WTC11 (cell line): ENCODE measurements at regions not wholly inside any gene's neighbourhood (a gene's known extent, or its start where the extent isn't known, plus 50 kb on each side); places are given as distances from the start of the nearest gene placed in this dataset.

Experiments used
- ATAC-seq: fragments of 200-7000 bp; cut with Tn5 transposase; 2 replicates; pipeline ENCODE4 v1.10.0; 2021; ENCODE audit warnings: mild to moderate bottlenecking, moderate library complexity
- CTCF ChIA-PET: fragments of 300-600 bp; sonication (Branson Sonifier 250); formaldehyde crosslinking; loops from one replicate; lab custom pipeline; 2021; ENCODE audit warnings: antibody characterized with exemption; lab: Charles Lee
- POLR2A ChIA-PET: fragments of 350-600 bp; sonication (Branson Sonifier 250); formaldehyde crosslinking; loops from one replicate; lab custom pipeline; 2021; ENCODE audit warnings: antibody characterized with exemption; lab: Charles Lee
- DNase-seq: peaks from one replicate; pipeline ENCODE4 v3.0.0; 2021; ENCODE audit warnings: low spot score
- H3K27ac Mint-ChIP-seq: 2 replicates; pipeline ENCODE4 v1.8.0; 2021; ENCODE audit warnings: mixed read lengths
- H3K27me3 Mint-ChIP-seq: 2 replicates; pipeline ENCODE4 v1.8.0; 2021; ENCODE audit warnings: low read depth, mild to moderate bottlenecking, moderate library complexity, mixed read lengths
- H3K36me3 Mint-ChIP-seq: 2 replicates; pipeline ENCODE4 v1.8.0; 2021; ENCODE audit warnings: mixed read lengths
- H3K4me1 Mint-ChIP-seq: 2 replicates; pipeline ENCODE4 v1.8.0; 2022; ENCODE audit warnings: mixed read lengths
- H3K4me3 Mint-ChIP-seq: 2 replicates; pipeline ENCODE4 v1.8.0; 2021; ENCODE audit warnings: mild to moderate bottlenecking, moderate library complexity, mixed read lengths
- H3K9me3 Mint-ChIP-seq: 2 replicates; pipeline ENCODE4 v1.8.0; 2021; ENCODE audit warnings: mixed read lengths
- AFF4 ChIP-seq: sonication (generic); formaldehyde crosslinking; IDR thresholded peaks from 2 replicates; pipeline ENCODE4 v1.8.1; 2023; ENCODE audit warnings: mild to moderate bottlenecking, missing genetic modification reagents, borderline replicate concordance
- CBFB ChIP-seq: sonication (generic); formaldehyde crosslinking; IDR thresholded peaks from 2 replicates; pipeline ENCODE4 v1.8.1; 2022; ENCODE audit warnings: mild to moderate bottlenecking, low read depth, missing genetic modification reagents
- CDX4 ChIP-seq: fragments of 250-450 bp; sonication (Bioruptor Pico); IDR thresholded peaks from 2 replicates; pipeline ENCODE4 v1.9.0; 2021; ENCODE audit warnings: moderate library complexity, mild to moderate bottlenecking, inconsistent platforms, borderline replicate concordance
- CREM ChIP-seq: sonication (generic); formaldehyde crosslinking; IDR thresholded peaks from 2 replicates; pipeline ENCODE4 v1.8.1; 2022; ENCODE audit warnings: mild to moderate bottlenecking, missing genetic modification reagents, moderate library complexity
- CTCF ChIP-seq: fragments of 200-600 bp; IDR thresholded peaks from 2 replicates; pipeline ENCODE4 v1.8.0; 2022; ENCODE audit warnings: antibody characterized with exemption
- ESRRA ChIP-seq: sonication (generic); formaldehyde crosslinking; IDR thresholded peaks from 2 replicates; pipeline ENCODE4 v1.8.1; 2022; ENCODE audit warnings: mild to moderate bottlenecking, missing genetic modification reagents, borderline replicate concordance
- GTF2I ChIP-seq: fragments of 250-450 bp; sonication (Bioruptor Pico); conservative IDR thresholded peaks from 2 replicates; pipeline ENCODE4 v1.4.0; 2021; ENCODE audit warnings: mild to moderate bottlenecking
- IRF1 ChIP-seq: sonication (generic); formaldehyde crosslinking; IDR thresholded peaks from 2 replicates; pipeline ENCODE4 v1.8.0; 2023; ENCODE audit warnings: missing genetic modification reagents
- NFYB ChIP-seq: sonication (generic); formaldehyde crosslinking; conservative IDR thresholded peaks from 2 replicates; pipeline ENCODE4 v1.8.0; 2022; ENCODE audit warnings: low read depth, missing genetic modification reagents
- RELA ChIP-seq: sonication (generic); formaldehyde crosslinking; IDR thresholded peaks from 2 replicates; pipeline ENCODE4 v1.8.1; 2022; ENCODE audit warnings: missing genetic modification reagents, mild to moderate bottlenecking, borderline replicate concordance
- RORB ChIP-seq: fragments of 250-450 bp; sonication (Bioruptor Pico); IDR thresholded peaks from 2 replicates; pipeline ENCODE4 v1.9.0; 2021; ENCODE audit warnings: mild to moderate bottlenecking
- SP1 ChIP-seq: sonication (generic); formaldehyde crosslinking; conservative IDR thresholded peaks from 2 replicates; pipeline ENCODE4 v1.8.1; 2022; ENCODE audit warnings: missing genetic modification reagents
- TEAD4 ChIP-seq: sonication (generic); formaldehyde crosslinking; IDR thresholded peaks from 2 replicates; pipeline ENCODE4 v1.8.0; 2022; ENCODE audit warnings: mild to moderate bottlenecking, missing genetic modification reagents
- ZNF219 ChIP-seq: sonication (generic); formaldehyde crosslinking; IDR thresholded peaks from 2 replicates; pipeline ENCODE4 v1.8.0; 2023; ENCODE audit warnings: missing genetic modification reagents, mild to moderate bottlenecking, borderline replicate concordance
- ZNF396 ChIP-seq: fragments of 250-450 bp; sonication (Bioruptor Pico); IDR thresholded peaks from 2 replicates; pipeline ENCODE4 v1.8.0; 2021; ENCODE audit warnings: mild to moderate bottlenecking, moderate library complexity, borderline replicate concordance
- ZNF512 ChIP-seq: sonication (generic); formaldehyde crosslinking; IDR thresholded peaks from 2 replicates; pipeline ENCODE4 v1.8.1; 2022; ENCODE audit warnings: missing genetic modification reagents, borderline replicate concordance
- ZNF671 ChIP-seq: fragments of 250-450 bp; sonication (Bioruptor Pico); IDR thresholded peaks from 2 replicates; pipeline ENCODE4 v1.8.0; 2021; ENCODE audit warnings: mild to moderate bottlenecking
- TF ChIP-seq, protein P1 (sequence below): sonication (generic); formaldehyde crosslinking; IDR thresholded peaks from 2 replicates; pipeline ENCODE4 v1.8.1; 2022; ENCODE audit warnings: low read depth, mild to moderate bottlenecking, moderate library complexity, missing genetic modification reagents, borderline replicate concordance
- TF ChIP-seq, protein P2 (sequence below): sonication (generic); formaldehyde crosslinking; IDR thresholded peaks from 2 replicates; pipeline ENCODE4 v1.8.1; 2022; ENCODE audit warnings: mild to moderate bottlenecking, moderate library complexity, missing genetic modification reagents

DNA sequence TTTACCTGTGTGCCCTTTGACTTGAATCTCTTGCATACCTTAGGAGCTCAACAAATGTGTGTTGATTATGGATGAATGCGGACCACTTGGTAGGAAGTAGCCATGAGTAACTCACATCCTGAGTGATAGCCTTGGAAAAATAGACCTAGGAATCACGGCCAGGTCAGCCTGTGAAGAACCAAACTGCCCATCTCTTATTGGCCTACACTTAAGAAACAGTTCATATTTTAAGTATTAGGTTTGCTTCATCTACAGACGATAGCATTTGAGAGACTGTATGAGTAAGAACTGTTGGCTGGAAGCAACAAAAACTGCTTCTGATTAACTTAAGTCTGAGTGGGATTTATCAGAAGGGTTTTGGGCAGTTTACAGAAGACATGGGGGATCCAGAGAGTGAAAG, 152.5 kb upstream of the ADRA1D start (continued):
- TF ChIP-seq CDX4 (CRISPR knock-in tag) (no peak), CREM (CRISPR knock-in tag) (no peak)

GRCh38 chr20:4384961-4385360, 135.9 kb upstream of the ADRA1D start:
- ATAC-seq (no peak), DNase-seq (no peak)
- H3K27me3 Mint-ChIP-seq = no peaks in the 10 kb centered on the region
- H3K27ac Mint-ChIP-seq = no peak overlapping the region; the same call in 1 of the 2 replicates
- H3K36me3 Mint-ChIP-seq = peaks cover 8% of the 10 kb centered on the region
- peaks cover 30% of the 10 kb centered on the region for H3K4me1 Mint-ChIP-seq
- H3K4me3 Mint-ChIP-seq = no peak overlapping the region
- CTCF ChIA-PET = no interaction called here
- POLR2A ChIA-PET = no interaction called here
- TF ChIP-seq IRF1 (CRISPR knock-in tag) (no peak), ESRRA (CRISPR knock-in tag) (no peak), NFYB (CRISPR knock-in tag) (no peak), AFF4 (CRISPR knock-in tag) (no peak), CTCF (no peak), ZNF396 (CRISPR knock-in tag) (no peak), ZNF219 (CRISPR knock-in tag) (no peak), SP1 (no peak), GTF2I (CRISPR knock-in tag) (no peak), ZNF512 (CRISPR knock-in tag) (no peak), RELA (no peak), CBFB (CRISPR knock-in tag) (no peak), RORB (CRISPR knock-in tag) (no peak), ZNF671 (CRISPR knock-in tag) (no peak), TEAD4 (CRISPR knock-in tag) (no peak)
- TF ChIP-seq, protein P1, sequence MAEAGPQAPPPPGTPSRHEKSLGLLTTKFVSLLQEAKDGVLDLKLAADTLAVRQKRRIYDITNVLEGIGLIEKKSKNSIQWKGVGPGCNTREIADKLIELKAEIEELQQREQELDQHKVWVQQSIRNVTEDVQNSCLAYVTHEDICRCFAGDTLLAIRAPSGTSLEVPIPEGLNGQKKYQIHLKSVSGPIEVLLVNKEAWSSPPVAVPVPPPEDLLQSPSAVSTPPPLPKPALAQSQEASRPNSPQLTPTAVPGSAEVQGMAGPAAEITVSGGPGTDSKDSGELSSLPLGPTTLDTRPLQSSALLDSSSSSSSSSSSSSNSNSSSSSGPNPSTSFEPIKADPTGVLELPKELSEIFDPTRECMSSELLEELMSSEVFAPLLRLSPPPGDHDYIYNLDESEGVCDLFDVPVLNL (CRISPR knock-in tag) = no peak
- TF ChIP-seq, protein P2, sequence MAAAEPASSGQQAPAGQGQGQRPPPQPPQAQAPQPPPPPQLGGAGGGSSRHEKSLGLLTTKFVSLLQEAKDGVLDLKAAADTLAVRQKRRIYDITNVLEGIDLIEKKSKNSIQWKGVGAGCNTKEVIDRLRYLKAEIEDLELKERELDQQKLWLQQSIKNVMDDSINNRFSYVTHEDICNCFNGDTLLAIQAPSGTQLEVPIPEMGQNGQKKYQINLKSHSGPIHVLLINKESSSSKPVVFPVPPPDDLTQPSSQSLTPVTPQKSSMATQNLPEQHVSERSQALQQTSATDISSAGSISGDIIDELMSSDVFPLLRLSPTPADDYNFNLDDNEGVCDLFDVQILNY (CRISPR knock-in tag) = no peak
- peaks cover 9% of the 10 kb centered on the region for H3K9me3 Mint-ChIP-seq
